ENCODE measurements at regions not wholly inside any gene's neighbourhood (a gene's known extent, or its start where the extent isn't known, plus 50 kb on each side); places are given as distances from the start of the nearest gene placed in this dataset.

GRCh38 chr2:217049422-217049821 lies 189.6 kb upstream of the TNP1 start:
- no peak for DNase-seq

- no peak for DNase-seq
These were observed 188.9 kb upstream of the TNP1 start for GRCh38 chr2:217048730-217049129.

GRCh38 chr2:217047631-217048030 lies 187.8 kb upstream of the TNP1 start:
- no peak for DNase-seq

GRCh38 chr2:217047209-217047608 lies 187.3 kb upstream of the TNP1 start:
- DNase-seq, result no peak

- no peak for DNase-seq
These were observed 186.0 kb upstream of the TNP1 start for GRCh38 chr2:217045700-217046475.

- DNase-seq, result no peak
These were observed 180.2 kb upstream of the TNP1 start for GRCh38 chr2:217040099-217040498.

- DNase-seq, result no peak
These were observed 178.1 kb upstream of the TNP1 start for GRCh38 chr2:217038001-217038400.

- DNase-seq, result no peak
These were observed 177.5 kb upstream of the TNP1 start for GRCh38 chr2:217037353-217037752.

- no peak for DNase-seq
These were observed 176.1 kb upstream of the TNP1 start for GRCh38 chr2:217035967-217036366.

- no peak for DNase-seq
These were observed 173.3 kb upstream of the TNP1 start for GRCh38 chr2:217033186-217033585.

- DNase-seq, result no peak
These were observed 171.6 kb upstream of the TNP1 start for GRCh38 chr2:217031445-217031844.

- no peak for DNase-seq
These were observed 170.2 kb upstream of the TNP1 start for GRCh38 chr2:217030081-217030480.

GRCh38 chr2:217028128-217028527 lies 168.3 kb upstream of the TNP1 start:
- DNase-seq, result no peak

GRCh38 chr2:217027414-217027813 lies 167.6 kb upstream of the TNP1 start:
- DNase-seq, result no peak

GRCh38 chr2:217026569-217026968 lies 166.7 kb upstream of the TNP1 start:
- no peak for DNase-seq

- DNase-seq, result no peak
These were observed 166.3 kb upstream of the TNP1 start for GRCh38 chr2:217026161-217026560.

- no peak for DNase-seq
These were observed 163.7 kb upstream of the TNP1 start for GRCh38 chr2:217023611-217024010.

GRCh38 chr2:217017456-217018252 lies 157.8 kb upstream of the TNP1 start:
- no peak for DNase-seq

GRCh38 chr2:217016796-217017419 lies 157.0 kb upstream of the TNP1 start:
- DNase-seq, result no peak

GRCh38 chr2:217014328-217015105 lies 154.7 kb upstream of the TNP1 start:
- no peak for DNase-seq

GRCh38 chr2:217013926-217014325 lies 154.1 kb upstream of the TNP1 start:
- no peak for DNase-seq

GRCh38 chr2:217011576-217011975 lies 151.7 kb upstream of the TNP1 start:
- DNase-seq, result no peak

GRCh38 chr2:217010173-217010572 lies 150.3 kb upstream of the TNP1 start:
- no peak for DNase-seq

Data from activated CD4-positive, alpha-beta T cell treated with anti-CD3 and anti-CD28 coated beads, Interleukin-10, Interleukin-2, amounts not matched to agents 100 ng/mL and 50 ng/mL, durations not matched to agents 16 hours and 8 hours (primary cell).